ENCODE measurements at regions not wholly inside any gene's neighbourhood (a gene's known extent, or its start where the extent isn't known, plus 50 kb on each side); places are given as distances from the start of the nearest gene placed in this dataset.

- no peak for DNase-seq (ENCODE audit: low spot score)
These were observed 393.5 kb downstream of the NOVA1 start for GRCh38 chr14:26204366-26204727.

- DNase-seq (ENCODE audit: low spot score), result no peak
These were observed 397.1 kb downstream of the NOVA1 start for GRCh38 chr14:26200687-26201086.

DNA sequence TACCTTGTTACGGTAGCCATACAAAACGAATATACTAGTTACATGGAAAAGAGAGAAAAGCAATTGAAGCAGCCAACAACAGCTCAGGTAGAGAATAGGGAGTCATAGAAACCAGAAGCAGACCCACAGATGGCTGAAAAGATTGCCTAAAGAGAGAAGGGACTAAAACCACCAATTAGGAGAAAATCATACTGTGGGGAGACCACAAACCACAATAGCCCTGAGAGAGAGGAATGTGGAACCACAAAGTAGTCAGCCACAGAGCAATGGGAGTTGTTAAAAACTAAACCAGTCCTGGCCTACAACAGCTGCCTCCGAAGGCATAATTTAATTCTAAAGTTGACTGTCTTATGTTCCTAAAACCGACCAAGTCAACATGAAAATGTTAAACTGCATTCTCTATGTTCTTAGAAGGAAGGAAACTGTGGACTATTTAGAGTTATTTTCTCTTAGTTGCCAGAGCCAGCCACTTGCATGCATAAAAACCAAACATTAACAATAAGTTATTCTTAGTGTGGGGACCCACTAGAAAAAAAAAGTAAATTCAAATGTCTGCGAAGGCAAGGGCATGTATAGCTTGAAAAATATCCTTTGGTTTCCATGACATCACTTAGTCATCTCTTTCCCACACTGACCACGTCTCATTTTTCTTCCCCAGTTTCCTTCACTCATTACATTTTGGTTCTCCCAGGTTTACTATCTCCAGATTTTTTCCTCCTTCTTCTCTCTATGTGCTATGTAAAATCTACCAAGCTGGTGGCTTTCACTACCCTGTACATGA lies 398.1 kb downstream of the NOVA1 start:
- DNase-seq (ENCODE audit: low spot score), result no peak

GRCh38 chr14:26199096-26199495 lies 398.7 kb downstream of the NOVA1 start:
- DNase-seq (ENCODE audit: low spot score), result no peak

DNA sequence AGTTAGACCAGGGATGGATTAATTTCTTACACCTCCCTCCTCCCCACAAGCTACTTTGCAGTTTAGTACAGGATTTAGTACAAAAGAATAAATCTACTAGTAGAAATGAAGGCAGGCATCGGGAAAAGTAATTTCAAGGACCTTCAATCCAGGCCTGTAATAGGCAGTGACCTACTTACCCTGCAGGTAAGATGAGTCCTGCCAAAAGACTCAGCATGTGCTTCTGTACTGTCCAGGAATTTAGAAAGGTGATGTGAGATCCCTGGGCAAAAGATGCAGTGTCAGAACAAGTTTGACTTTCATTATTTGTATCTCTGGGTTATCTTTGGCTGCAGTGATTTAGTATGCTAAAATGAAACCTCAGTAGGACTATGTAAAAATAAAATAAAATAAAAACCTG lies 403.0 kb downstream of the NOVA1 start:
- no peak for DNase-seq (ENCODE audit: low spot score)

DNA sequence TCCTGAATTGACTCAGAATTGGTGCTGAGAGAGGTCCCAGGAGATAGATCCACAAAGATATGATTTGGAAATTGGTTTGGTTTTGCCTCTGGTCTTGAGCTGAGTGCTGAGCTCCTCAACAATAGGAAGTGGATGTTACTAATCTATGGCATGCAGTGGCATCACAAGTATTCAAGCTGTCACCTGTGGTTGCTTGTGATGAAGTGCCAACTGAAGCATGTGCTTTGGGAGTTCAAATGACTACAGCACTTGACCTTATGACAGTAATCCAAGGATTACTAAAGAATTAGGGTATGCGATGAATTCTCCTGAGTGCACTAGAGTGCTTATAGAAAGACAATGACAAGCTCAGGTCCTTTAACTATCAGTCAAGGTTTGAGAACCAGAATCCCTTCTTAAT lies 406.2 kb downstream of the NOVA1 start:
- DNase-seq (ENCODE audit: low spot score), result no peak

DNA sequence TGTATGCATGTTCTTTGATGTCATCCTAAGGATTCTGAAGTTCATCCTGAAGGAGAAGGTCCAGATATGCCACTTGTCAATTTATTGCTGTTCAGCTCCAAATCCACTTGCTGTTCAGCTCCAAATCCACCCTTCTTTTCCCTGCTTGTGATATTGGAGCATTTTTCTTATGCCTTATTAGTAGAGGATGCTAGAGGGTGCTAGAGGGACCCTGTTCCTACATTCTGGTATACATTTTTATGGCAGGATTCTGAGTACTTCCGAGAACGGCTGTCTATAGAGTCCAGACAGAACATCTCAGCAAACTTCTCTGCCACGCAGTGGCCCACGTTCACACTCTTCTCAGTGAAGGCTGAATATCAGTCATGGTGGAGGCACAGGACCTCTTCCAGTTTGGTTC lies 406.7 kb downstream of the NOVA1 start:
- DNase-seq (ENCODE audit: low spot score), result no peak

- DNase-seq (ENCODE audit: low spot score), result no peak
These were observed 407.2 kb downstream of the NOVA1 start for GRCh38 chr14:26190646-26191045.

DNA sequence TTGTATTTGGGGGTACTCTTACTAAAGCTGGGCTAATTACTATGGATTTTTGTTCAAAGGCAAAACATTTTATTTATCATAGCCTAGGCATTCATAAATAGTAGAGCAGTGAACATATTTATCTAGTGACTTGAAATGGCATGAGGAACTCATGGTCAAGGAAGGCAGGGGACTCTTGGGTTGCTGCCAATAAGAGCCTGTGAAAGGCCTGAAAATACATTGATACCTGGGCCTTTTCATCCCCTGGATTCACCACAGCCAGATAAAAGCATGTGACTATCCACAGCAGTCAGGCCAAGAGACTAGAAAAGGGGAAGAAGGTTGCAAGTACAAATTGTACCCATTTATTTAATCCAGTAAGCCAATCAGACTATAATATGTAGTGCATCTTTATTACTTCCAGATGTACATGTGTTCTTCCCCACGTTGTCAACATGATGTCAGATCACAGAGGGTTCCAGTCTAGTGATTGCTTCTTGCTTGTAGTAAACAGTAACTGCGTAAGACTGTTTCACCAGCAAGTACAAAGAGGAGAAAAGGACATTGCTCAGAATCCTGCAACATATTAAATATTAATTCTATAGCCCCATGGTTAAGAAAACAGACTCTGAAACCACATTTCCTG lies 409.7 kb downstream of the NOVA1 start:
- DNase-seq (ENCODE audit: low spot score), result no peak

GRCh38 chr14:26180221-26180620 lies 417.6 kb downstream of the NOVA1 start:
- no peak for DNase-seq (ENCODE audit: low spot score)

- DNase-seq (ENCODE audit: low spot score), result no peak
These were observed 422.2 kb downstream of the NOVA1 start for GRCh38 chr14:26175658-26176057.

- DNase-seq (ENCODE audit: low spot score), result no peak
These were observed 423.4 kb downstream of the NOVA1 start for GRCh38 chr14:26174395-26174794.

DNA sequence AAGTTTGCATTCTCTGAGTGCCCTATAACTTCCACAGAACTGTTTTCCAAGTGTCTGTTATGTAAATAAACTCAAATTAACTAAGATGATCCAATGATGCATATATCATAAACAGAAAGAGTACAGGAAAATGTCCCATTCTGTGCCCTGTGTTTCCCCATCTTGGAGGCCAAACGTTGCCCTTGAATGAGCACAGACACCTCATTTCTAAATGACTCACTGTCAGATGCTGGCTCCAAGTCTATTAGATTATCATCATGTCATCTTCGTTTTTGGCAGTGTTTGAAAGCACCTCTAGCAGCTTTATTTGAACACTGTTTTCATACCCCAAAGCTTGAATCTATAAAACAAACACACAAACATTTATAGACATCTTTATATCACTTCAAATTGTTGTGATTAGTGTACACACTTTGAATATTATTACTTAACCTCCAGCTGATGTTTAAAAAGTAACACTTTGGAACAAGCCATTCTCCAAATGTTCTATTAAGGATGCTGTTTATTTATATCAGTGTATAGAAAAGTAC lies 424.2 kb downstream of the NOVA1 start:
- DNase-seq (ENCODE audit: low spot score), result no peak

DNA sequence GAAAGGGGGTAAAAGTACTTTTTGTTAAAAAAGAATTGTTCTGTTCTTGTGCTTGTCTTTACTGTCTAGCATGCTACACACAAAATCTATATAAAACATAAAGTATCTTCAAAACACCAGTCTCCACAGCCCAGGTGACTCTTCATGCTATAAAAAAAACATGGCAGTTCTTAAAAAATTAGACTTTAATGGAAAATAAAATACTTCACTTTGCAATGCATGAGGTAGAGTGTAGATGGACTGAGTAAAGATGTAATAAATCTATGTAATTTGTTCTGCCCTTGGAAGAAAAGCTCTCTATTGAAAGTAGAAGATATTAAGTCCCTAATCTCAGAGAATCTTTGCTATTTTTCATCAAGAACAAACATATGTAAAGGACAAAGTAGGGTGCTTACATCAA lies 425.4 kb downstream of the NOVA1 start:
- DNase-seq (ENCODE audit: low spot score), result no peak

DNA sequence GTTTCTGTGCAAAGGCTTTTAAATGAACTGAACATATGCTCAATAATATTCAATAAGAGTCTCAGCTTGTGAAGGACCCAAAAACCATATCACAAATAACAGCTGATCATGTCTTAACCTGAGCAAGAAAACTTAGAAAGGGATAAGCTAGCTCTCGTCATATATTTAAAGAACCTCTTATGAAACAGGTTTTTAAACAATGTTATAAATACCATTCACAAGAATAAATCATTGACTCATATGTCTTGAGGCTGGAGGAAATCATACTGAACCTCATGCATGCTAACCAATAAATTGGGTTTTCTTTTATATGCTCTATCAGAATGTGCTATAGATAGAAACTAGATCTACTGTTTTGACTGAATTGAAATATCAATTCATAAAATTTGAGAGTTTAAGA lies 426.9 kb downstream of the NOVA1 start:
- DNase-seq (ENCODE audit: low spot score), result no peak

DNA sequence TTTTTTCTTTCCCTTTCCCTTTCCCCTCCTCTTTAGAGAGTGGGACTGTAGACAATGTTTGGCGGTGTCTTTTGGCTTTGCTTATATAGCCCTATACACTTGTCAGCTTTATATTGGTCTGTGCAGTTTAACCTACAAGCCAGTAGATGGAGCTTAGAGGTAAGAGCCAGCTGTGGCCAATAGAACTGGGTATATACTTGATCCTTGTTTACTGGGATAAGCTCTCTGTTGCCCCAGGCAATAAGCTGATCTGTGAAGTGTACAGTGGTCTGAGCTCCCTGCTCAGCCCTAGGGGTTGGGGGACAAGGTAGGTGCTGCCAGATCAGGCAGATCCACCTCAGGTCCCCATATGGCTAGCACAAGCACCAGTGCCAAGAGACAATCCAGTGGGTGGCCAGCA lies 434.1 kb downstream of the NOVA1 start:
- DNase-seq (ENCODE audit: low spot score), result no peak

- no peak for DNase-seq (ENCODE audit: low spot score)
These were observed 440.3 kb downstream of the NOVA1 start for GRCh38 chr14:26157517-26157916.

- no peak for DNase-seq (ENCODE audit: low spot score)
These were observed 454.8 kb downstream of the NOVA1 start for GRCh38 chr14:26143057-26143456.

DNA sequence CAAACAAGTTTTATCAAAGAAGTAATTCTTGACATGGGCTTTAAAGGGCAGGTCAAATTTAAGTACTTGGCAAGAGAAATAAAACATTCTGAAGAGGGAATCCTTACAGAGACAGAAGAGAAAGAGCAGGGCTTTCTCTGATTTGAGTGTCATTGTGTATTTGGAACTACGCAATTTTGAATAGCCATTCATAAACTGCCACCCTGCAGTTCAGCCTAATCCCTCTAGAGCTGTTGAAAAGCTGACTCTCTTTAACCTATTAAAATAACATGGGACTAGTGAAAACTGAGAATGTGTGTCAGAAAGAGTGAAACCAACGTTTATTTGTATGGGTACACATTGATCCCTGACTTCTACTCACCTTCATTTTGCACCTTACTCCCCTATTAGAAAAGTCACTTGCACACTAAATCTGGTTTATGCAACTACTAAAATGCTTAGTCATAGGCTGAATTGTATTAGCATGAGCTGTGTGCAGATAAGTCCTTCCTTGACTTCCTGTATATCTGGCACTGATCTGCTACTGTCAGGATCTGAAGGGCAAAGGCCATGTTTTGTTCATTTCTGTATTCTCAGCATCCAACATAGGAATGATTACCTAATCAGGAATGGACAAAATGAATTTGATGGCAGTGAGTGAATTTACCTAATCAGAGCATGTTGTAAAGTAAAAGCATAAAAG lies 458.9 kb downstream of the NOVA1 start:
- DNase-seq (ENCODE audit: low spot score), result peak; percentile 5

DNA sequence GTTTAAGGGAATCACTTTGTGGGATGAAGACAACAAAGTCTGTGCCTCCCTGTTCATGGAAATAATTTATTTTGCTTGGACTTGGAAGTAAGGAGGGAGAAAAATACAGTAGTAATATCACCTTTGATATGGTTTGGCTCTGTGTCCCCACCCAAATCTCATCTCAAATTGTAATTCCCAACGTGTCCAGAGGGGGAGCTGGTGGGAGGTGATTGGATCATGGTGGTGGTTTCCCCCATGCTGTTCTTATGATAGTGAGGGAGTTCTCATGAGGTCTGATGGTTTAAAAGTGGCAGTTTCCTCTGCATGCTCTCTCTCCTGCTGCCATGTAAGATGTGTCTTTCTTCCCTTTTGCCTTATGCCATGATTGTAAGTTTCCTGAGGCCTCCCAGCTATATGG lies 460.7 kb downstream of the NOVA1 start:
- no peak for DNase-seq (ENCODE audit: low spot score)

GRCh38 chr14:26132061-26132645 lies 465.7 kb downstream of the NOVA1 start:
- no peak for DNase-seq (ENCODE audit: low spot score)

DNA sequence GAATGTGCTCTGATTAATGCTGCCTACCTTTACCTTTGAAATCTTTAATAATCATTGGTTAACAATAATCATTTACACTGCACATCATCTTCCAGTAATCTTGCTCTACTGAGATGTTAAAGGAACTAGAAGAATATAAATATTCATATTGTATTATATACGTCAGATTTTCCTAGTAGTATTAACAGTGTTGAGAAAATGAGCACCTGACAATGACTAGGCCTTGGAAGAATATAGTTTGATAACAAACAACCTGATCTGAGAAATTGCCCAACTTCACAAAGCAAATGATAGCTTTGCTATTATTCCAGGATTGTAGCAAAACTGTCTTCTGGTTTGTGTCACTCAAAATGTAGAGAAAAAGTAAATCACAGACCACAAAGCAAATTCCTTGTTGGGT lies 467.1 kb downstream of the NOVA1 start:
- DNase-seq (ENCODE audit: low spot score), result no peak
